HepG2 (cell line): ENCODE measurements at regions not wholly inside any gene's neighbourhood (a gene's known extent, or its start where the extent isn't known, plus 50 kb on each side); places are given as distances from the start of the nearest gene placed in this dataset.
A peak's percentile ranks its signal among the peaks of the same experiment; 100 is the strongest.

Experiments used
- ATAC-seq: fragments of 200-7000 bp; cut with Tn5 transposase; 3 replicates; pipeline ENCODE4 v1.9.1; 2020; ENCODE audit warnings: mild to moderate bottlenecking, moderate library complexity
- BruUV-seq: library from RNA; stranded (reverse); fragments of 400-500 nt; replicated peaks from 2 replicates; lab custom pipeline; 2021; lab: Mats Ljungman, UMichigan
- CTCF ChIA-PET: fragments of 300-600 bp; formaldehyde crosslinking; extraction: SDS; loops from one replicate; lab custom pipeline; 2021; ENCODE audit warnings: low total read pairs, inconsistent platforms, low intra/inter-chr PET ratio; lab: Yijun Ruan, JAX
- POLR2A ChIA-PET: fragments of 350-600 bp; sonication (Branson Sonifier 250); formaldehyde crosslinking; loops from one replicate; lab custom pipeline; 2020; ENCODE audit warnings: antibody characterized with exemption, inconsistent platforms; lab: Yijun Ruan, JAX
- DNase-seq: peaks from one replicate; pipeline ENCODE4 v3.0.0-alpha.2; 2015; ENCODE audit warnings: low spot score
- FAIRE-seq: peaks from 3 replicates; lab custom pipeline; 2011; peaks lifted over from hg19 to GRCh38; lab: Jason Lieb, UNC
- H2AFZ ChIP-seq: one replicate; pipeline ENCODE4 v1.6.1; 2011; ENCODE audit warnings: low read length, inconsistent platforms
- H3K27ac ChIP-seq: fragments of 300-600 bp; 3 replicates; pipeline ENCODE4 v1.8.0; 2011; ENCODE audit warnings: mixed run types, mild to moderate bottlenecking, mixed read lengths, low read length, inconsistent platforms; ENCODE audit not compliant: insufficient read depth; ENCODE audit errors: extremely low read length
- H3K27me3 ChIP-seq, 2 experiments: fragments of 200-600 bp in 1 of 2; 2 replicates in 1 of 2; 3 replicates in 1 of 2; pipeline versions ENCODE4 v1.6.0 to v1.8.0; 2011; ENCODE audit warnings: low read length in 2 of 2, mild to moderate bottlenecking in 2 of 2, moderate library complexity in 2 of 2, inconsistent platforms in 1 of 2; ENCODE audit not compliant: insufficient read depth in 2 of 2, control insufficient read depth in 1 of 2
- H3K36me3 ChIP-seq, 2 experiments: fragments of 200-600 bp in 1 of 2; replicated peaks in 1 of 2; 2 replicates in 1 of 2; 3 replicates in 1 of 2; pipeline versions ENCODE4 v1.5.1 to v1.8.0; 2011; ENCODE audit warnings: low read length in 2 of 2, inconsistent platforms in 1 of 2; ENCODE audit not compliant: insufficient read depth in 2 of 2, control insufficient read depth in 1 of 2
- H3K4me1 ChIP-seq: 2 replicates; pipeline ENCODE4 v1.5.1; 2012; ENCODE audit warnings: low read length, inconsistent platforms; ENCODE audit not compliant: insufficient read depth
- H3K4me2 ChIP-seq: 2 replicates; pipeline ENCODE4 v1.6.0; 2011; ENCODE audit warnings: low read depth, low read length, inconsistent platforms
- H3K4me3 ChIP-seq, 3 experiments: fragments of 200-600 bp in 1 of 3; sonication (generic), shearing (Covaris generic) in 1 of 3; replicated peaks in 1 of 3; 2 replicates each; pipeline ENCODE4 v1.5.1; 2011 to 2016; ENCODE audit warnings: low read length in 3 of 3, inconsistent platforms in 2 of 3, low read depth in 2 of 3, mild to moderate bottlenecking in 2 of 3, control low read depth in 1 of 3, mixed read lengths in 1 of 3; ENCODE audit not compliant: insufficient read depth in 1 of 3
- H3K79me2 ChIP-seq: one replicate; pipeline ENCODE4 v1.6.1; 2011; ENCODE audit warnings: low read length, inconsistent platforms; ENCODE audit not compliant: insufficient read depth
- H3K9ac ChIP-seq: 2 replicates; pipeline ENCODE4 v1.6.0; 2011; ENCODE audit warnings: mild to moderate bottlenecking, low read depth, low read length, inconsistent platforms; ENCODE audit not compliant: insufficient read depth
- H3K9me3 ChIP-seq: 2 replicates; pipeline ENCODE4 v1.5.1; 2012; ENCODE audit warnings: mild to moderate bottlenecking, low read length
- H4K20me1 ChIP-seq: 2 replicates; pipeline ENCODE4 v1.6.0; 2011; ENCODE audit warnings: inconsistent platforms, mild to moderate bottlenecking, low read length, moderate library complexity; ENCODE audit not compliant: insufficient read depth
- ATF7 ChIP-seq, 2 experiments: fragments of 450-650 bp in 1 of 2; sonication (generic) in 1 of 2; formaldehyde crosslinking in 1 of 2; IDR thresholded peaks; 2 replicates each; pipeline versions ENCODE4 v1.4.0 to v1.6.1; 2016 to 2020; ENCODE audit warnings: antibody characterized with exemption in 1 of 2, mild to moderate bottlenecking in 1 of 2, missing genetic modification reagents in 1 of 2
- CEBPB ChIP-seq: IDR thresholded peaks from 2 replicates; pipeline ENCODE4 v1.6.1; 2011; ENCODE audit warnings: low read depth, low read length, improper control_type of control experiment, borderline replicate concordance
- CHD4 ChIP-seq: fragments of 200-600 bp; sonication (generic); IDR thresholded peaks from 2 replicates; pipeline ENCODE4 v1.7.0; 2017; ENCODE audit warnings: mild to moderate bottlenecking, low read length, borderline replicate concordance
- HMGXB4 ChIP-seq, 2 experiments: sonication (generic) in 1 of 2; formaldehyde crosslinking in 1 of 2; IDR thresholded peaks; 2 replicates each; pipeline versions ENCODE4 v1.4.0 to v1.6.1; 2018 to 2020; ENCODE audit warnings: missing genetic modification reagents in 2 of 2, borderline replicate concordance in 1 of 2, low read depth in 1 of 2, mild to moderate bottlenecking in 1 of 2, missing biosample characterization in 1 of 2
- HOXA7 ChIP-seq: sonication (generic); formaldehyde crosslinking; IDR thresholded peaks from 2 replicates; pipeline ENCODE4 v1.8.1; 2022; ENCODE audit warnings: mild to moderate bottlenecking, missing genetic modification reagents, moderate library complexity
- JUNB ChIP-seq: sonication (generic); formaldehyde crosslinking; IDR thresholded peaks from 2 replicates; pipeline ENCODE4 v1.8.0; 2022; ENCODE audit warnings: missing genetic modification reagents, mild to moderate bottlenecking, borderline replicate concordance
- KMT2B ChIP-seq: IDR thresholded peaks from 2 replicates; pipeline ENCODE4 v1.6.1; 2016; ENCODE audit warnings: missing genetic modification reagents, missing compliant biosample characterization
- MXD3 ChIP-seq: IDR thresholded peaks from 2 replicates; pipeline ENCODE4 v1.6.1; 2016; ENCODE audit warnings: mild to moderate bottlenecking, missing biosample characterization, missing genetic modification reagents
- SP1 ChIP-seq, 2 experiments: fragments of 450-650 bp in 1 of 2; sonication (generic) in 1 of 2; formaldehyde crosslinking in 1 of 2; IDR thresholded peaks; 2 replicates each; pipeline versions ENCODE4 v1.4.0 to v1.6.1; 2016 to 2020; ENCODE audit warnings: missing genetic modification reagents in 1 of 2
- TSC22D2 ChIP-seq: sonication (generic); formaldehyde crosslinking; IDR thresholded peaks from 2 replicates; pipeline ENCODE4 v1.5.1; 2020; ENCODE audit warnings: missing genetic modification reagents, mild to moderate bottlenecking, borderline replicate concordance
- ZFX ChIP-seq: sonication (generic); formaldehyde crosslinking; IDR thresholded peaks from 2 replicates; pipeline ENCODE4 v1.4.0; 2020; ENCODE audit warnings: mild to moderate bottlenecking, low read depth, missing genetic modification reagents, moderate library complexity
- ZMAT3 ChIP-seq: sonication (generic); formaldehyde crosslinking; conservative IDR thresholded peaks from 2 replicates; pipeline ENCODE4 v1.7.0; 2021; ENCODE audit warnings: missing genetic modification reagents
- ZNF569 ChIP-seq: sonication (generic); formaldehyde crosslinking; IDR thresholded peaks from 2 replicates; pipeline ENCODE4 v1.5.0; 2020; ENCODE audit warnings: mild to moderate bottlenecking, missing genetic modification reagents, moderate library complexity, borderline replicate concordance
- ZNF724P ChIP-seq: sonication (generic); formaldehyde crosslinking; IDR thresholded peaks from 2 replicates; pipeline ENCODE4 v1.8.0; 2022; ENCODE audit warnings: missing genetic modification reagents, borderline replicate concordance
- ZNF776 ChIP-seq: sonication (generic); formaldehyde crosslinking; IDR thresholded peaks from 2 replicates; pipeline ENCODE4 v1.4.0; 2020; ENCODE audit warnings: mild to moderate bottlenecking, missing genetic modification reagents
- ZNF800 ChIP-seq: sonication (generic); formaldehyde crosslinking; IDR thresholded peaks from 2 replicates; pipeline ENCODE4 v1.4.0; 2020; ENCODE audit warnings: missing genetic modification reagents
- ZSCAN20 ChIP-seq: sonication (generic); formaldehyde crosslinking; IDR thresholded peaks from 2 replicates; pipeline ENCODE4 v1.4.0; 2020; ENCODE audit warnings: missing genetic modification reagents, mild to moderate bottlenecking, borderline replicate concordance
- WGBS: methylation state at CpG from one replicate; pipeline ENCODE4 v1.1.6; 2017; ENCODE audit warnings: low lambda C conversion rate; 5-methylcytosine and 5-hydroxymethylcytosine counted together
- in situ Hi-C: cut with HindIII; loops from 2 replicates; pipeline ENCODE4 v1.10.0; 2017; ENCODE audit warnings: low pct_unique_long_range_greater_than_20kb; ENCODE audit not compliant: extremely low pct_ligation_motif_present
- intact Hi-C: fragments of 100-400 bp; cut with micrococcal nuclease; formaldehyde crosslinking; loops from one replicate; pipeline ENCODE4 v1.10.0; 2022; ENCODE audit not compliant: unreplicated experiment

GRCh38 chr6:6749702-6750491 lies 161.4 kb downstream of the LY86 start (continued):
- 0 out of 2 replicates have a peak, but pooled peaks have one; percentile 16 for TF ChIP-seq MXD3 (CRISPR knock-in tag)
- no peak for TF ChIP-seq TSC22D2
- no peak for TF ChIP-seq ZSCAN20
- no peak for TF ChIP-seq ATF7 (IDR thresholded peaks at IDR 0.05)
- 0 out of 2 replicates have a peak, but pooled peaks have one; percentile 53 for TF ChIP-seq ATF7 (CRISPR knock-in tag; IDR thresholded peaks at IDR 0.05)
- peak; percentile 49; the same call in 1 of the 2 replicates for TF ChIP-seq JUNB (CRISPR knock-in tag)
- TF ChIP-seq ZNF800 = 0 out of 2 replicates have a peak, but pooled peaks have one; percentile 34
- no peak for TF ChIP-seq ZNF724P

- WGBS = 37% methylated on average over 10 of the region's 10 CpGs
- H3K9ac ChIP-seq = no peak overlapping the region
- peaks cover 34% of the 10 kb centered on the region for H3K4me1 ChIP-seq
- no peak for TF ChIP-seq ZNF776 (CRISPR knock-in tag)
- TF ChIP-seq SP1 (IDR thresholded peaks at IDR 0.05) = no peak
- no peak for TF ChIP-seq SP1 (CRISPR knock-in tag; IDR thresholded peaks at IDR 0.05)
- 0 out of 2 replicates have a peak, but pooled peaks have one; percentile 20 for TF ChIP-seq ZFX
- no peak for TF ChIP-seq HOXA7 (CRISPR knock-in tag)
- peak; percentile 50 for TF ChIP-seq CEBPB
- TF ChIP-seq CHD4 = no peak
- TF ChIP-seq ZNF569 = no peak
- TF ChIP-seq KMT2B (CRISPR knock-in tag) = no peak
- TF ChIP-seq ZMAT3 (CRISPR knock-in tag) = 0 out of 2 replicates have a peak, but pooled peaks have one; percentile 3
- TF ChIP-seq HMGXB4 (CRISPR knock-in tag; IDR thresholded peaks at IDR 0.05; ENCODE audit: borderline replicate concordance in 1 of 2, low read depth in 1 of 2) = no peak
Observed at GRCh38 chr6:6750594-6751265, 162.2 kb downstream of the LY86 start.

More at GRCh38 chr6:6750594-6751265, 162.2 kb downstream of the LY86 start:
- Histone ChIP-seq H3K4me3 (no peak overlapping the region), H3K27me3 (peaks cover 4 to 24% of the 10 kb centered on the region in 2 experiments; a peak in 3 of 5 replicates), H4K20me1 (no peaks in the 10 kb centered on the region), H2AFZ (no peak overlapping the region), H3K36me3 (no peaks in the 10 kb centered on the region), H3K4me2 (no peak overlapping the region; the same call in 1 of the 2 replicates), H3K79me2 (no peaks in the 10 kb centered on the region), H3K9me3 (no peaks in the 10 kb centered on the region), H3K27ac (no peak overlapping the region)
- DNase-seq (no peak), FAIRE-seq (no peak), ATAC-seq (no peak)
- ChIA-PET CTCF (no interaction called here), POLR2A (no interaction called here)
- in situ Hi-C loops = no loop called here
- intact Hi-C loops = no loop called here
- no TSS peak for BruUV-seq
